ENCODE measurements at regions not wholly inside any gene's neighbourhood (a gene's known extent, or its start where the extent isn't known, plus 50 kb on each side); places are given as distances from the start of the nearest gene placed in this dataset.

DNA sequence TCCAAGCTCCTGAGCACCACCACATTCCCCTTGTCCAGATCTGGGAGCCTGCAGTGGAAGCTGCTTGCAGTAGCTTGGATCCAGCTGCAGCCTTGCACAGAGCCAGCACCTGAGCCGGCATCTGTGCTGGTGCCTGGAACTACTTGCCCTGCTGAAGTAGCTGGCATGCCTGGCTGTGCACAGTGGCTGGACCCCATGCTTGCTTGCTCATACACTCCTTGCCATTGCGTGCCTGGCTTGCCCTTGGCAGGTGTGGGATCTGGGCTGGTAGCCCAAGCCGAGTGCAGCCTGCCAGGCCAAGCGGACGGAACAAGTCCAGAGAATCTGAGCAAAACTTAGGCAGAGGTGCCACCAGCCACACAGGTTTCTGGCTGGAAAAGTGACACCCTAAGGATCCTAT lies 759.9 kb downstream of the IPMK start:
- Histone ChIP-seq H4K20me1 (ENCODE audit: control insufficient read depth, extremely low read depth, insufficient read depth, low read length) (no peaks in the 10 kb centered on the region), H3K27ac (ENCODE audit: control insufficient read depth, insufficient read depth, low read length) (no peak overlapping the region), H2AFZ (ENCODE audit: control insufficient read depth, low read length) (no peak overlapping the region), H3K36me3 (ENCODE audit: control insufficient read depth in 2 of 2, extremely low read depth in 1 of 2, insufficient read depth in 2 of 2, low read length in 2 of 2) (no peaks in the 10 kb centered on the region), H3K4me3 (ENCODE audit: control insufficient read depth in 2 of 3, extremely low read depth in 1 of 3, insufficient read depth in 2 of 3, low read depth in 1 of 3, low read length in 3 of 3) (no peak overlapping the region), H3K9me3 (ENCODE audit: control insufficient read depth, low read depth, low read length) (no peaks in the 10 kb centered on the region), H3K4me1 (ENCODE audit: control insufficient read depth, extremely low read depth, insufficient read depth, low read length) (no peaks in the 10 kb centered on the region), H3K4me2 (ENCODE audit: control insufficient read depth, extremely low read depth, insufficient read depth, low read depth, low read length) (no peak overlapping the region), H3K9me1 (ENCODE audit: control insufficient read depth, extremely low read depth, insufficient read depth, low read length) (no peaks in the 10 kb centered on the region), H3K27me3 (ENCODE audit: control insufficient read depth, extremely low read depth, insufficient read depth, low read length) (no peaks in the 10 kb centered on the region), H3K9ac (ENCODE audit: control insufficient read depth, extremely low read depth, insufficient read depth, low read length) (no peak overlapping the region), H3K79me2 (ENCODE audit: control insufficient read depth, insufficient read depth, low read length) (no peaks in the 10 kb centered on the region)
- dilution Hi-C loops (cut with MboI; ENCODE audit: extremely low pct_ligation_motif_present, low sequenced_read_pairs) = no loop called here
- no peak for DNase-seq (ENCODE audit: low read depth, low spot score)
- no peak for FAIRE-seq
- TF ChIP-seq EZH2 (IDR thresholded peaks at IDR 0.05; ENCODE audit: low read length) = no peak
- TF ChIP-seq CTCF (optimal IDR thresholded peaks at IDR 0.05 in 1 of 3, IDR thresholded peaks at IDR 0.05 in 1 of 3, conservative IDR thresholded peaks at IDR 0.05 in 1 of 3; ENCODE audit: extremely low read depth in 1 of 3, insufficient read depth in 2 of 3, low read length in 3 of 3) = no peak

- no peaks in the 10 kb centered on the region for H3K36me3 ChIP-seq (ENCODE audit: control insufficient read depth in 2 of 2, extremely low read depth in 1 of 2, insufficient read depth in 2 of 2, low read length in 2 of 2)
- no peak overlapping the region for H3K4me3 ChIP-seq (ENCODE audit: control insufficient read depth in 2 of 3, extremely low read depth in 1 of 3, insufficient read depth in 2 of 3, low read depth in 1 of 3, low read length in 3 of 3)
- TF ChIP-seq CTCF (optimal IDR thresholded peaks at IDR 0.05 in 1 of 3, IDR thresholded peaks at IDR 0.05 in 1 of 3, conservative IDR thresholded peaks at IDR 0.05 in 1 of 3; ENCODE audit: extremely low read depth in 1 of 3, insufficient read depth in 2 of 3, low read length in 3 of 3) (no peak), EZH2 (IDR thresholded peaks at IDR 0.05; ENCODE audit: low read length) (no peak)
- H2AFZ ChIP-seq (ENCODE audit: control insufficient read depth, low read length) = no peak overlapping the region
- no peaks in the 10 kb centered on the region for H3K9me3 ChIP-seq (ENCODE audit: control insufficient read depth, low read depth, low read length)
- no peak for FAIRE-seq
- H3K27ac ChIP-seq (ENCODE audit: control insufficient read depth, insufficient read depth, low read length) = no peak overlapping the region
- no peak overlapping the region for H3K4me2 ChIP-seq (ENCODE audit: control insufficient read depth, extremely low read depth, insufficient read depth, low read depth, low read length)
- H3K79me2 ChIP-seq (ENCODE audit: control insufficient read depth, insufficient read depth, low read length) = no peaks in the 10 kb centered on the region
- no peak for DNase-seq (ENCODE audit: low read depth, low spot score)
- no peak overlapping the region for H3K9ac ChIP-seq (ENCODE audit: control insufficient read depth, extremely low read depth, insufficient read depth, low read length)
- H3K27me3 ChIP-seq (ENCODE audit: control insufficient read depth, extremely low read depth, insufficient read depth, low read length) = no peaks in the 10 kb centered on the region
- H3K4me1 ChIP-seq (ENCODE audit: control insufficient read depth, extremely low read depth, insufficient read depth, low read length) = no peaks in the 10 kb centered on the region
- no peaks in the 10 kb centered on the region for H3K9me1 ChIP-seq (ENCODE audit: control insufficient read depth, extremely low read depth, insufficient read depth, low read length)
- H4K20me1 ChIP-seq (ENCODE audit: control insufficient read depth, extremely low read depth, insufficient read depth, low read length) = no peaks in the 10 kb centered on the region
- dilution Hi-C loops (cut with MboI; ENCODE audit: extremely low pct_ligation_motif_present, low sequenced_read_pairs) = no loop called here
Measured at GRCh38 chr10:57506414-57507094, 761.1 kb downstream of the IPMK start.

Data from keratinocyte (primary cell).